HG02678 (cell line): ENCODE measurements at regions not wholly inside any gene's neighbourhood (a gene's known extent, or its start where the extent isn't known, plus 50 kb on each side); places are given as distances from the start of the nearest gene placed in this dataset.
A peak's percentile ranks its signal among the peaks of the same experiment; 100 is the strongest.

Experiments used
- ATAC-seq: cut with Tn5 transposase; IDR thresholded peaks from one replicate; pipeline ENCODE4 v1.9.1; 2021; ENCODE audit warnings: mild to moderate bottlenecking, moderate library complexity; ENCODE audit not compliant: unreplicated experiment

DNA sequence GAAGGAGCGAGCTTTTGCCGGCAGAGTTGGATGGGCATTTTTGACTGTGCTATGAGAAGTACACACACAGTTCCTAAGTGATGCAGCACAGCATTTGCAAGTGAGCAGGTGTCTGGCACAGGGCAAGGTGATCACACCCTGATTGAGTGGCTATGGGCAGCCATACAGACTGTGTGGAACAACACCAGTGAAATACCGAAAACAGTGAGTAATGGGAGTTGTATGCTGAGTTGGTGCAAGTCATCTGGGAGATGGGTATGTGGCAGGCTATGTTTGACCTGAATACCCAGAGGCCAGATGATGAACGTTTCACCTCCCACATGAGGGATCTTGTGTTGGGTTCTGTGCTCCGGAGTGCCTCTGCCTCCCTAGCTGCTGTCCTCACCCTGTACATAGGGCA is 53.5 kb upstream of the TIPARP start:
- no peak for ATAC-seq

DNA sequence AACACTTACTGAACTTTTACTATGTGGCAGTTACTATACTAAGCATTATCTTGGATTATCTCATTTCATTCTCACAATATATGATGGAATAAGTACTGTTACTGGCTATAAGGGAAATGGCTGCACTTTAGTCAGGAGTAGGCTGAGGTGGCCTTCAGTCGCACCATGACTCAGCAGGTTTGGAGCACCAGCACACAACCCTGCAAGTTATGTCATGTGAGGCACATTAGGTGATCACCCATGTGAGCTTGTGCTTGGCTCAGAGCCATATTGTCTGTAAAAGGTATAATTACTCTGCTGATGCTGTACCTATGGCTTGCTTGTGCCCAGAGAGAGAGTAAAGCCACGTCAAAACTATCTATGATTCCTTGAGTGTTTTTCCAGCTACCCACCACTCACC is 54.1 kb upstream of the TIPARP start:
- no peak for ATAC-seq

DNA sequence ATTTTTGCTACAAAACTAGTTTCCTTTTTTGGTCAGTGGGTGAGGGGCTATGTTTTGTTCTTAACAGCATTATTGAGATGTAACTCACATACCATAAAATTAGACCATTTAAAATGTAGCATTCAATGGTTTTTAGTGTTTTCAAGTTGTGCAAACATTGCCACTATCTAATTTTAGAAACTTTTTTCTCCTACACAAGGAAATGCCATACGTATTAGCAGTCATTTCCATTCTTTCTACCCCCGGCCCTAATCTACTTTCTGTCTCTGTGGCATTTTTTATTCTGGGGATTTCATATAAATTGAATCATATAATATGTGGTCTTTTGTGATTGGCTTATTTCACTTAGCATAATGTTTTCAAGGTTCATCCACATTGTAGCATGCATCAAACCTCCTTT is 55.0 kb upstream of the TIPARP start:
- no peak for ATAC-seq

DNA sequence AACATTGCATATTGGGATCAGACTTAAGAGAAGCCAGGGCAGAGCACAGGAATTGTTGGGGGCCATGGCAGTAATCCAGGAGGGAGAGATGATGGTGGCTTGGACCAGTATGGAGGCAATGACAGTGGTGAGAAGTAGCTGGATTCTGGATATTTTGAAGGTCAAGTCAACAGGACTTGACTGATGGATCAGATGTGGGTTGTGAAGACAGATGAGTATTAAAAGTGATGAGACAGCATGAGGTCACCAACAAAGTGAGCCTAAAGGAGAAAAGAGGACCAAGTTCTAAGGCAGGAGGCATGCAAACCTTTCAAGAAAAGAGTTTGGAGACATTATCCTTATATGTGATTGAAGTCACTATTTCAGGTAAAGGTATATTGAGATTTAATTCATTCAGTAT is 56.6 kb upstream of the TIPARP start:
- ATAC-seq, result no peak

DNA sequence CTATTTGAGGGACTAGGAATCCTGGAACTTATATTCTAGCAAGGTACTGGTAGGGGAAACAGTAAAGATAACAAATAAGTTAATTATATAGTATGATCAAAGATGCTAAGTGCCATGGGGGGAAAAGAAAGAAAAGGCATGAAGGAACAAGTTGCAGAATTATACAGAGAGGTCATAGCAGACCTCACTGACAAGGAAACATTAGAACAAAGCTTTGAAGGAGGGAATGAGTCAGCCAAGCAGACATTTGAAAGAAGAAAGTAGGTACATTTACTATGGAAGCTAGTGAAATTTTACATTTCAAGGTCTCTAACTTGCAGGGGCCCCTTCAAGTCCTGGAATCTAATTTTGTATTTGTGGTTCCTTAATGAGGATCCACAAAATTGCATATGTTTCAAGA is 57.2 kb upstream of the TIPARP start:
- ATAC-seq, result no peak

DNA sequence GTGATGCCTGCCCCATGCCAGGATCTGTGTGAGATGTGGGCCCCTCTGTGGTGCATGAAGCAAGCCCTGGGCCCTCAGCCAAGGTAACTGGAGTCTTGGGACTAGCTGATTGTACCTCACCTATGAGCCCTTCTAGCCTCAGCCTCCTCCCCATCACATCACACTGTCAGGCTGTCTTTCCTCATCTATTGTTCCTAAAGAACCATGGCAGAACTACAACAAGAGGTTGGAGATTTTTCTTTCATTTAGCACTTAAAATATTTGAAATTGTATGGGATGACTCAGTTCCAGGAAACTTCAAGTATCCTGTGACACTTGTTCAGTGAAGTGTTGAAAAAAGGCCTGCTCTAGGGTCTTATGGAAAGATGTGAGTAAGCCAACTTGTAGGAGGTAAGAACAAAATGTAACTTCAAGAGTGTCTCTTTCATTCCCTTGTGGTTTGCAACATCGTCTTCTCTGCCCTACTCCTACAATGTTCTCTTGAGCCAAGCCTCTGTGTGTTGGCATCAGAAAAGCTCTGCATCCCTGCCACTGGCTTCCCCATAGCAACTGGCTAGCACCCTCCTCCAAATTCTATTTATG is 58.7 kb upstream of the TIPARP start:
- no peak for ATAC-seq

DNA sequence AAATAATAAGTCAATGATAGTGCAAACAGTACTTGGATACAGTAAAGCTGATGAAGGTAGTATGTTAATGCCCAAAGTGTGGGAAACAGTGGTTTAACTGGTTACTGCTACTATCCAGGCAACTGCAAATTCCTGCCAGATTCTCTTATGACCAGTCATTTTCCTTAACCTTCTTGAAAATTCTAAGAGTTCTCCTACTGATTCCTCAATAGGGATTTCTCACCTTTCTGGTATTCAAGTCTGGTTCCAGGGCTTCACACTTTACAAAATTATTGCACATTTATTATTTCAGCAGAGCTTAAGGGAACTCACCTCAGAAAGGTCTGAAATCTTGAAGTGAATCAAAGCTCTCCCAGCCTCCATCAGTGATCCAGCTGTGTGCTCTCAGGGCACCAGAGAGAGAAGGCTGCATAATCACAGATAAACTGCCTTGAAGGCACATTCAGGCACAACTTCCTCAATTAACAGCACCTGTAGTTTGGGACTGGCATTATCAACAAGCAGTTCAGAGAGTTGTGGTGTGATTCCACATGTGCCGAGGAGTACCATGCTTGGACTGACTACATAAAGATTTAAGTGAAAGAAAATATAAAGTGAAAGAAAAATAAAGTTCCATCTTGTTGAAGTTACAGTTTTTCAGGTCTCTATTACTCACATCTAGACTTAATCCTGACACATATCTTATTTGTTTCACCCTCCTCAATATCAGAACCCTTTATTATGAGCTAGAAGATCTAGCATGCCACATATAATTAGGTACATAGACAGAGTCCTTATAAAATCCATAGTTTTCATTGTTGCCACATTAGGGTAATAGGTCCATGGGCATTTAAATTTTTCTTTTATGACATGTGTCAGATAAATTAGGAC is 59.5 kb upstream of the TIPARP start:
- ATAC-seq, result no peak

DNA sequence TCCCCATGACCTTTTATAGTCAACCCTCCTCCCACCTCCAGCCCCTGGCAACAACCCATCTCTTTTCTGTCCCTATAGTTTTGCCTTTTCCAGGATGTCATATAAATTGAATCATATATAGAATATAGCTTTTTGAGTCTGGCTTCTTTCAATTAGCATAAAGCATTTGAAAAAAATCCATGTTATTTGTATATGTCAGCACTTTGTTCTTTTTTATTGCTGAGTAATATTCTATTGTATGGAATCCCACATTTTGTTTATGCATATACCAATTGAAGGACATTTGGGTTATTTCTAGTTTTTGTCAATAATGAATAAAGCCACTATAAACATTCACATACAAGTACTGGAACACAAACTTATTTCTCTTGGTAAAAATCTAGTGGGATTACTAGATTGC is 58.0 kb upstream of the SSR3 start:
- no peak for ATAC-seq

DNA sequence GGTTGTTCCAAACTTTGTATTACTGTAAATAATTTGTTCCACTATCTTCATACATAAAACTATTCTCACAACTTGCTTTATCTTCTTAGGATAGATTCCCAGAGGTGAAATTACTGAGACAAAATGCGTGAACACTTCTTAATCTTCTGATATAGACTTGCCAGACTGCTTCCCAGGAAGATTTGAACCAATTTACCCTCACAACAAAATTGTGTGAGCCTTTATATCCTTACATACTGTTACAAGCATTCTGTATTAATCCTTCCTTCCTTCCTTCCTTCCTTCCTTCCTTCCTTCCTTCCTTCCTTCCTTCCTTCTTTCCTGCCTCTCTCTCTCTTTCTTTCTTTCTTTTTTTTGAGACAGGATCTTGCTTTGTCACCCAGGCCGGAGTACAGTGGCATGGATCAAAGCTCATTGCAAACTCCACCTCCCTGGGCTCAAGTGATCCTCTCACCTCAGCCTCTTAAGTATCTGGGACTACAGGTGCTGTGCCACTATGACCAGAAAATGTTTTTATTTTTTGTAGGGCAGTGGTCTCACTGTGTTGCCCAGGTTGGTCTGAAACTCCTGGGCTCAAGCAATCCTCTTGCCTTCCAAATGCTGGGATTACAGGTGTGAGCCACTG is 57.1 kb upstream of the SSR3 start:
- ATAC-seq, result no peak

DNA sequence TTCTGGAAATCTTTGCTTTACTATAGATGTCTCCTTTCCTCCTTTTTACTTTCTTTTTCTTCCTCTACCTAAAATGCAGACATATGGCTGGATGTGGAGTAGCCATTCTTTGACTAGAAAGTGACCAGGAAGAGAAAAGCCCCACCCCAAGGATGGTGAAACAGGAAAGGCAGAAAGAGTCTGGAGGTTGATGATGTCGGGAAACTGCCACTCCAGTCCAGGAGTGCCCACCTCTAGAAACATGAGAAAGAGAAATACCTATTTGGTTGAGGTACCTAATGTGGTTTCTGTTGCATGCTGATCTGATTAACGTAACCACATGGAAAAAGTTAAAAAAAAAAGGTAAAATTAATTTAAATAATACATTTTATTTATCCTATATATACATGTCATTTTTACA is 55.2 kb upstream of the SSR3 start:
- no peak for ATAC-seq

DNA sequence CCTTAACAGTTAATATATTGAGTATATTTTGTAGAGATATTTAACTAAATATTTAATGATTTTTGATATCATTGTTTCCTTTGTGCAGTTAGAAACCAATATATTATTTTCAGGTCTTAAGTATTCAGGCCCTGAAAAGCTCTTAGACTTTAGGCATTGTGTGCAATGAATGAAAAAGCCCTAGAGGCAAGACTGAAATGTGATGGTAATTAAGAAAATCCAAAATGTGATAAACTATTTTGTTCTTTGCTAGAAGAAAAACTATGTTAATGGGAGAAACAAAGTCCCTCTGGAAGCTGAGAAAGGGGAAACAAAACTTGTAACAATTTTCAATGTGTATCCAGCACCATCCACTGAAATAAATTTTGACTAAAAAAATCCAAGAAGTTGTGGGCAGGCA is 54.6 kb upstream of the SSR3 start:
- no peak for ATAC-seq

DNA sequence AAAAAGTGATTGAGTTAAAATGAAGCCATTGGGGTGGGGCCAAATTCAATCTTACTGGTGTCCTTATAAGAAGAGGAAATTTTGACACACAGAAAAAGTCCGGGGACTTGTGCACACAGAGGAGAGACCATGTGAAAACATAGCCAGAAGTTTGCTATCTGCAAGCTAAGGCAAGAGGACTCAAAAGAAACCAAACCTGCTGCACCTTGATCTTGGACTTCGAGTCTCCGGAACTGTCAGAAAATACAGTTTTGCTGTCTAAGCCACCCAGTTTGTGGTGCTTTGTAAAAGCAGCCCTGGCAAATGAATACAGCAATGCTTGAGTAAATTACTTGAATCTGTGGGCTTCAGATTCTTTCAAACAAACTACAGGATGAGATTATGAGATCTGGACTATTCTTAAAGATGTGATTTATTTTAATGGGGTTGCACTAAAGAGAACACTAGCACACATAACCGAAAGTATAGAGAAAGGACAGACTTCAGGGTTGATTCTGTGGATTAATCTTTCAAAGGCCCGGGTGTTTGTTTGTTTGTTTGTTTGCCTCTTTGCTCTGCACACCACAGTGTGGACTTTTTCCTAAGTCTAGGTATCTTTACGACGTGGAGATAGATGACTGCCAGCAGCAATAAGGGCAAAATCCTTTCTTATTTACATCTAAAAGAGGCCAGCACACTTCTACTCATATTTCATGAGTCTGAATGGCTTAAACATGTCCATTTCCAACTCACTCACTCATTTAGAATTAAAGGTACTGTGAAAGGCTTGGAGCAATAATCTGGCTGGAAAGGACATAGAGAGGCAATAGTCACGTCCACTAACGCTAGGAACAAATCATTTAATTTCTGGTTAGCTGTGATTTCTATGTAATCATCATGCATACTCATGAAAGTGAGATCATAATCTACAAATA is 53.9 kb upstream of the SSR3 start:
- ATAC-seq, result no peak

DNA sequence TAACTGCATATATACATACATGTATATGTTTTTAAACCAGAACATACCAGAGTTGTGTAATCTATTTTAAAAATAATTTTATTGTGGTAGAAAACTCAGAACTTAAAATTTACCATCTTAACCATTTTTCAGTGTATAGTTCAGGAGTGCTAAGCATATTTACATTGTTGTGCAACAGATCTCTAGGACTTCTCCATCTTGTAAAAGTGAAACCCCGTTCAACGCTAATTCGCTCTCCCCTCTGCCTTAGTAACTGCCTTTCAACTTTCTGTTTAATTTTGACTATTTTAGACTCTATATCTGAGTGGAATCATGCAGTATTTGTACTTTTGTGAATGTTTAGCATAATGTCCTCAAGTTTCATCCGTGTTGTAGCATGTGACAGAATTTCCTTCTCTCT is 51.8 kb upstream of the SSR3 start:
- peak; percentile 66 for ATAC-seq

DNA sequence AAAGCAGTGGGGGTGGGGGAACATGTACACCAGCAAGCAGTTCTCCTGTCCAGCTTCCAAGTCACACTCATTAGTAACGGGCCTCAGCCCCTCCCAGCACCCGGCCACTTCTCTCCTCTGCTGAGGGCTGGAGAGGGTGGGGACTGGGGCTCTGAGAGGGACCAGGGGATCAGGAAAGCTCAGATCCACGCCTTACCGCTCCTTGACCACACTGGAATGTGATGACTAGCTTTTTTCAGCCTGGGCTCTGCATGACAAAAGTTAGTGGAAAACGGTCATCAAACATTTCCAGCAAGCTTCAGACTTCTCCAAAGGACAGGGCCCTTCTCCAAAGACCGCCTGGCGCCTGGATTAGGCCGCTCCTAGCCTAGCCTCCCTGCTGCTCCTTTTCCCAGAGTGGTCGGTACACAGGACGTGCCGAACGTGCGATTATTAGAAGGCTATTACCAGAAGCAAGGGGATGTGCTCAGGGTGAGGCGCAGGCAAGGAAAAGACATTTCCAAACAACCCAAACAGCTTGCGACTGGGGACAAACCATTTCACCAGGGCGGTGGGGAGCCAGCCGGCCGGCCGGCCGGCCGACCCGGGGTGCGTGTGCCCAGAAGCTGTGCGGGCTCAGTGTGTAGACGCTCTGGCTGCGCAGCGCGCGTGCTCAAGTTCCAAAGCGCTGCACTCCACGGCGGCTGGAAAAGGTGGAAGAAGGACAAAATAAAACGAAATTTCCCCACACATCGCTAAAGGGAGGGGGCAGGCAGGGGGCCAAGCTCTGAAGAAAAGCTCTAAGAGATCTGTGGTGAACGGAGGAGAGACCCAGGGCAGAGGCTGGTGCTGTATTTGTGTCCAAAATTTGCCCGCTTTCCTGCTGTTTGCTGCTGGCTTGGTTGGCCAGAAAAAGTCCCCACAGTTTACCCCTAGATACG is 51.0 kb upstream of the SSR3 start:
- ATAC-seq, result peak; percentile 43

DNA sequence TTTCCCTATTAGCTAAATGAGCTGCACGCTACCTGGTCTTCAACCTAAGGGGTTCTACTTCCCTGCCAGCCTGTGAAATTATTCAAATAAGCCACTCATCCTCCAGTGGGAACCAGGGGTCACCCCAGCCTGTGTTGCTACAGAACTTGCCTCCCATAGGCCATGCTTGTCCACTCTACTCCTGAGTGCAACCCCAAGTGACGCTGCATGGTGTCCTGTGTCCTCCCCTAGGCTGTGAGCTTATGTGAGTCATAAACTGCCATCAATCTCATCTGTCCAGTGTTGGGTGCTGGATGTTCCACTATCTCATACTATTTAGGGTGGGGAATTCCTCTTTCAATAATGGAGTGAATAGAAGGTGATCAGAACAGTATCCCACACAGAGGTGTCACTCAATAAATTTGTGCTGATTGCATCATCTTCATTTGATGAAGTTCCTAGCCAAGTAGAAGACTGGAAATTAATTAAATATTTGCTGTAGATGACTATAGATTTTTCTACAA is 49.8 kb upstream of the SSR3 start:
- no peak for ATAC-seq
